AG20443 (cell line): ENCODE measurements at regions not wholly inside any gene's neighbourhood (a gene's known extent, or its start where the extent isn't known, plus 50 kb on each side); places are given as distances from the start of the nearest gene placed in this dataset.

Experiments used
- DNase-seq: peaks from one replicate; pipeline ENCODE4 v3.0.0; 2012; ENCODE audit warnings: low spot score, mixed read lengths

GRCh38 chr3:18827664-18828063 lies 320.6 kb upstream of the KCNH8 start:
- no peak for DNase-seq

DNA sequence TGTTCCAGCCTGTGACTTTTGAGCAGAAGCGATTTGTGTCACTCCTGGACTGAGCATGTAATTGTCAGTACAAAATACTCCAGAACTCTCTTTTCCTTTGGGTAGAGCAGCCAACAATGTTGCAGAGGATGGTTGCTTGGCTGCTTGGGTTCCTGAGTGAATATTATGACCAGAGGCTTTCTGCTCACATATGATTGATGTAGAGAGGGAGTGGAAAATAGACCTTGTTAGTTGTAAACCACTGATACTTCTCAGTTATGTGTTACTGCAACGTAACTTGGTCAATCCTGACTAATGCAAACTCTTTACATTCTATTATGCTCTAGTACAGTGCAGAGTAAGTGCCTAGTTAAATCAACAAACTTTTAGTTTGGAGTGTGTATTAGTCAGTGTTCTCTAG lies 322.6 kb upstream of the KCNH8 start:
- DNase-seq, result no peak

DNA sequence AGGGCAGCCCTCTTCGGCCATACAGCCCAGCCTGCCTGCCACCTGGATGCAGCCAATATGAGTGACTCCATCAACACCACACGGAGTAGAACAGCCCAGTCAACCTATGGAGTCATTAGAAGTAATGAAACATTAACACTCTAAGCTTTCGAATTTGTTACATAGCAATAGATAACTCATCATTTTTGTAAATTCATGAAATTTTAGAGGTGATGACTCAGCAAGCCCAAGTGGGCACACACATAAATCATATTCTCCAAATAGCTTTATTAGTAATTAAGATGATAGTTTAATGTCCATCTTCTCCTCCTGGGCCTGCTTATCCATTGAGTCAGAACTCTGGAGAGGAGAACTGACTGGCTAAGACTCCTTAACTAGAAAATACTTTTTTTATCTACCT lies 335.0 kb upstream of the KCNH8 start:
- DNase-seq, result no peak

DNA sequence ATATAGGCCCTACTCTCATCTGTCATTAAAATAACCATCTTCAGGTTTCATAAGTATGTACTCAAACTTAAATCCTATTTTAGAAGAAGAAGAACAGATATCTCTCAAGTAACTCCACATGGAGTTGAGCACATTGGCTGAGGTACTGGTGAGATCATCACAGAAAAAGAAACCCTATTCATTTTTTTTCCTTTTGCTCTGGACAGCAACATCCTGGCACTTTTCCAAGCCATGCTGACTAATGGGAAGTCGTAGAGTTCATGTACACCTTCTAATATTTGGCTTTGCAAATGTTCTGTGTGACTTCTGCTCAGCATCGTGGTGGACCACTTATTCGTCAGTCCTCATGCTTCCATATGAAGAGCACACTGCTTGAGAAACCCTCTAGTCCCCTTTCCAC lies 336.0 kb upstream of the KCNH8 start:
- DNase-seq, result no peak

- DNase-seq, result no peak
These were observed 338.0 kb upstream of the KCNH8 start for GRCh38 chr3:18810306-18810661.

GRCh38 chr3:18809640-18810305 lies 338.5 kb upstream of the KCNH8 start:
- DNase-seq, result no peak

GRCh38 chr3:18808429-18808828 lies 339.9 kb upstream of the KCNH8 start:
- no peak for DNase-seq

DNA sequence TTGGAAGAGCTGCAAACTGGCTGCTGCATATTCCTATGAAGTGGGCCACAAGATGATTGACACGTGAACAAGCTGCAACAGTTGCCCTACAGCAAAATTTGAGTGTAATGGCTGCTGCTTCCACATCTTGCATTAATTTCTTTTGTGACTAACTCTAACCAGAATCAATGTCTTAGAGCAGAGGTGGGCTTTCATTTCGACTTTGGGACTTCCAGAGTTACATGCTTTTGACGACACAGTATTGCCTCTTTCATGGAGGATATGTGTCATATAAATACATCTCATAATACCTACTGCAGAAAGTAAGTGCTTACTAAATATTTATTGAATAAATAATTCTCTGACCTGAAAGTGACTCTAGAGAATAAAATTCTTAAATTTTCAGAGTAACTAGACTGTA lies 340.7 kb upstream of the KCNH8 start:
- no peak for DNase-seq

DNA sequence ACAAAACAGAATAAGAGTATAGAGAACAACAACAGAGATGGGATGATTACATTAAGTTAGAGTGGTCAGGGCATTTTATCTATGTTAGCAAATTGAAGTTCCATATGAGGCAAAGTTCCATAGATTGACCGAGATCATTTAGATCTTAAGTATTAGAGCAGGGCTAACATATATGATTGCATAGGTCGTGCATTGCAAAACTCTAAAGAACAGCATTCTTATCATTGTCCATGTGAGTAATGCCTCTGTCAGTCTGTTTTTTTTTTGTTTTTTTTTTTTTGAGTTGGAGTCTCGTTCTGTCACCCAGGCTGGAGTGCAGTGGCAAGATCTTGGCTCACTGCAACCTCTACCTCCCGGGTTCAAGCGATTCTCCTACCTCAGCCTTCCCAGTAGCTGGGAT lies 341.7 kb upstream of the KCNH8 start:
- DNase-seq, result no peak

GRCh38 chr3:18797378-18797777 lies 350.9 kb upstream of the KCNH8 start:
- no peak for DNase-seq

DNA sequence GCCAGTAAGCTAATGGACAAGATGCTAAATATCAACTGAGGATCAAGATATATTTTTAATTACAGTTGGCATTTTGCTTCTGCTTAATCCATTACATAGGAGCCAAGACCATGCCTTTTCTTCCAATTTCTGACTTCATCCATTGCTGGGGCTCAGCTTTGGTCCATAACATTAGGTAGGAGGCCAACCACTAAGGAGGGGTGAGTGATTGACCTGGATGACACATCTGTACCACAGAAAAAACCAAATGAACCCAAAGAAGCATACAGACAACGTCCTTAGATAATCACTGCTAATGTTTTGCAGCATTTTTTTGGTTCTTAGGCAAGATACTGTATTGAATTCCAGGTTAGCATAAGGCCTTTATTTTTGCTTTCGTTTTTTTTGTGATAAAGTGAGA lies 353.2 kb upstream of the KCNH8 start:
- DNase-seq, result no peak

GRCh38 chr3:18791752-18792151 lies 356.6 kb upstream of the KCNH8 start:
- no peak for DNase-seq

GRCh38 chr3:18791182-18791581 lies 357.1 kb upstream of the KCNH8 start:
- DNase-seq, result no peak

GRCh38 chr3:18790384-18790783 lies 357.9 kb upstream of the KCNH8 start:
- DNase-seq, result no peak

GRCh38 chr3:18789734-18790133 lies 358.6 kb upstream of the KCNH8 start:
- no peak for DNase-seq

DNA sequence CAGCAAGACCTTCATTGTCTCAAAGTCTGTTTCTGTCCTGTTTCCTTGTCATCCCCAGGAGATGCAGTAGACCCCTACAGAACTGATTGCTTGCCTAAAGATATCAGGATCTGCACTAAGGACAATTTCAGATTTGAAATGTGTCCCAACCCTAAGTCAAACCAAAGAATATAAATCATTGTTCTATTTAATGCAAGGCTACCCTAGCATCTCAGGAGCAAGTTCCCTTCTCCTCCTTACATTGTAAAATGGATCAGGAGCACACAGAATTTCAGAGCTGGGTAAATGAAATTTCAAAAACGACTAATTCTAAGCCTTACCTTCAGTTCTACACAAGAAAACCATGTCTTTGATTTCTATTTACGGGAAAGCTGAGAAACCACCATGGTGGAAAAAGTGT lies 360.9 kb upstream of the KCNH8 start:
- DNase-seq, result no peak

- no peak for DNase-seq
These were observed 361.5 kb upstream of the KCNH8 start for GRCh38 chr3:18786650-18787323.

- DNase-seq, result no peak
These were observed 357.1 kb upstream of the SATB1 start for GRCh38 chr3:18782191-18782590.

- no peak for DNase-seq
These were observed 355.8 kb upstream of the SATB1 start for GRCh38 chr3:18780959-18781358.

GRCh38 chr3:18779704-18780103 lies 354.6 kb upstream of the SATB1 start:
- DNase-seq, result no peak

DNA sequence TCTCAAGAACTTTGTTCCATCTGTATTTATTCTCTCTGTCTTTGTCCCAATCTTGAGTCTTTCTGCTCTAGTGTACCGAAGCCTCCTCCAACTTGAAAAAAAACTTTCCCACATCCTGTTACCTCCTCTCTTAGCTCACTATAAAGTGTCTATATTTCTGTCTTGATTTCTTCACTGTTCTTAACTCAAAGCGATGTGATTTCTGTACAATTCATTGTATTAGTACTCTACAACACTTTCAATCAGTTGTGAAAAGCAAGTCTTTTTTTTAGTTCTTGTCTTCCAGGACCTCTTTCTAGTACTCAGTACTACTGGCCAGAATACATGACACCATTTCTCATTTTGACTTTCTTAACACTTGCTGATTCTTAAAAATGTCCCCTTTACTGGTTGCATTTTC lies 353.5 kb upstream of the SATB1 start:
- no peak for DNase-seq

DNA sequence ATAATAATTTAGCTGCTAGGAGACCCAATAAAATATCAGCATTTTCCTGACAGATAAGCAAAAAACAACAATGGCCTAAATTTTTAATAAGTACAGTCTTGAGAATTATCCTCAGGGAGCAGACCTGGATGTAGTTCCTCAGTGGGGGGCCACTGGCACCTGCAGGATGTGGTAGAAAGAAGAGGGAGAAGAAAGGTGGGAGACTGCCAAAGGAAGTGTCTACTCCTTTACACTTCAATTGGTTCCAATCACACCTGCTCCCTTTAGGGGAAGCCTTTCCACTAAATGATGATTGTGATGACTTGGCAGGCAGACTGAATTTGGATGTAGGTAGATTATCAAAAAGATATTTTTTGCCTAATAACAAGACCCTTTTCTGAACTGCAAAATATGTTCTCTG lies 353.0 kb upstream of the SATB1 start:
- no peak for DNase-seq

DNA sequence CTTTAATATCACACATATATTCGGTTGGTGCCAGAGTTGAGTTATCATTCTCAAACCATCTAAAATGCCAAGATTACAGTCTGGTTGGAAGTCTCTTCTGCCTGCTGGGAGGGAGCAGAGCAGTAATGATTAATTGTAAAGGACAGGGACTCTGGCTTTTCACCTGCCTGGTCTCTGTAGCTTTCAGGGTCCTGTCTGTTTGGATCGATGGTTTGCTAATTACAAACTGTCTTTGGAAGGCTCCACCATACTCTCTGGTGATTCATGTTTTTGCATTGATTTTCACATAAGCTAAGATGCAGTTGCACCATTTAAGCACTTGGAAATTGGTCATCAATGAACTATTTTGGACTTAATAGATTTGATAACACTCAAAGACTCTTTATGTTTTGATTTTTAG lies 350.4 kb upstream of the SATB1 start:
- DNase-seq, result no peak
